NCI-H187 treated with DMSO at 0.1 percent for 48 hours (cell line): ENCODE measurements at regions not wholly inside any gene's neighbourhood (a gene's known extent, or its start where the extent isn't known, plus 50 kb on each side); places are given as distances from the start of the nearest gene placed in this dataset.
"Not testable (repeated sequence)": the region's sequence is repeated elsewhere in the genome, so short reads cannot be mapped to it uniquely, and the experiment has no call there.

Experiments
- DNase-seq: peaks from one replicate; lab custom pipeline; 2025; lab: John Stamatoyannopoulos, UW

- no peak for DNase-seq
These were observed 102.6 kb downstream of the CAAP1 start for GRCh38 chr9:26789959-26790358.

GRCh38 chr9:26786564-26786963 is 106.0 kb downstream of the CAAP1 start:
- no peak for DNase-seq

DNA sequence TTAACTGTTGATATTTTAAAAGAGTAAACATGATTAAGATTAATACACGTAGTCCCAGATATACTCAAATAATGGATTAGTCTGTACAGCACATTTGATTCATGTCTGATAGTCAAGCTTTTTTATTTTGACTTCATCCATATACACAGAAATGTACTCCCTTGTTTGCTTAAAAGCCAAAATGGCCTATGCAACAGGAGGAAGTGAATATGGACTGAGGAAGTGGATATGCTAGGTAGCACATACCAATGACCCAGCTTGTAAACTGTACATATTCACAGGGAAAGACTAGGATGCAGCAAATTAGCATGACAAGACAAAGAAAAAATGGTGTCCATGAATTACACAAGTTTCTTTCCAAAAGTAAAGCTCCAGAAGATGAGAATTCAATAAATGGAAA is 109.7 kb downstream of the CAAP1 start:
- no peak for DNase-seq

DNA sequence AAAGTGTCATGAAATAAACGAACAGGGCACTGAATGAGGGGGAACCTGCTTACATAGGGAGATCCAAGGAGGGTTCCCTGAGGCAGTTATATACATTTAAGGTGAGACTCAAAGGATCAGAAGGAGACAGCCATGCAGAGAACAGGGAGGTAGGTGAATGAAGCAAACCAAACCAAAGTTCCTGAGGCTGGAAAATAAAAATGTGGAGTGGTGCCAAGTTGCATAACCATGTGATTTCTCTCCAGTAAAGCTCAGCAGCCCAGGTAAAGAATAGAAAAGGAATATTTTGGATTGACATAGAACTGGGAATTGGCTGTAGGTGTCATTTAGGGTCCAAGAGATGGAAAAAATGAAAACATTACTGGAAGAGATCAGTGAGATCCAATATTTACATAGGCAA is 110.7 kb downstream of the CAAP1 start:
- no peak for DNase-seq

DNA sequence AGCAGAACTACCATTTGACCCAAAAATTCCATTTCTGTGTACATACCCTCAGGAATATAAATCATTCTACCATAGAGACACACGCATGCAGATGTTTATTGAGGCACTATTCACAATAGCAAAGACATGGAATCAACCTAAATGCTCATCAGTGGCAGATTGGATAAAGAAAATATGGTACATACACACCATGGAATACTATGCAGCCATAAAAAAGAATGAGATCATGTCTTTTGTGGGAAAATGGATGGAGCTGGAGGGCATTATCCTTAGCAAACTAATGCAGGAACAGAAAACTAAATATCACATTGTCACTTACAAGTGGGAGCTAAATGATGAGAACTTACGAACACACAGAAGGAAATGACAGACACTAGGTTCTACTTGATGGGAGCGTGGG is 112.3 kb downstream of the CAAP1 start:
- not testable (repeated sequence) for DNase-seq

DNA sequence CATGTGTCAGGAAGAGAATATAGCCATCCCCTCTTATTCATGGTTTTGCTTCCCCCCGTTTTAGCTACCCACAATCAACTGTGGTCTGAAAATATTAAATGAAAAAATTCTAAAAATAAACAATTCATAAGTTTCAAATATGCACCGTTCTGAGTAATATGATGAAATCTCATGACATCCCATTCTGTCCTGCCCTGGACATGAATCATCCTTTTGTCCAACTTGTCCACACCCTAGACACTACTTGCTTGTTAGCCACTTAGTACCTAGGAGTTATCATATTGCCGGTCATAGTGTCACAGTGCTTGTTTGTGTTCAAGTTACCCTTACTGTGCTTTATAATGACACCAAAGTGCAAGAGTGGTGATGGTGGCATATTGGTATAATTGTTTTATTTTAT is 113.5 kb downstream of the CAAP1 start:
- DNase-seq, result no peak

DNA sequence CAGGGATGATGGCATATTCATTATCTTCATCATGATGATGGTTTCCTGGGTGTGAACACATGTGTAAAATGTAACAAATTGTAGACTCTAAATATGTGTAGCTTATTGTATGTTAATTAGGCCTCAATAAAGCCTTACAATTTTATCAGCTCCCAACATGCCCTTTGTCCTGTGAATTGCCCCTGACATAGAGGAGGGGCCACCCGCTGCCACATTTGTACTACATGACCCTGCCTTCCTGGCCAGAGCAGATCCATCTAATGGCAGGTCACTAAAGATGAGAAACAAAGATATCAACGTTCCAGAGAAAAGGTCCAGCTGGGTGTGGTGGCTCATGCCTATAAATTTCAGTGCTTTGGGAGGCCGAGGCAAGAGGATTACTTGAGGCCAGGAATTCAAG is 117.2 kb downstream of the CAAP1 start:
- DNase-seq, result no peak

- no peak for DNase-seq
These were observed 119.5 kb downstream of the CAAP1 start for GRCh38 chr9:26773056-26773455.

DNA sequence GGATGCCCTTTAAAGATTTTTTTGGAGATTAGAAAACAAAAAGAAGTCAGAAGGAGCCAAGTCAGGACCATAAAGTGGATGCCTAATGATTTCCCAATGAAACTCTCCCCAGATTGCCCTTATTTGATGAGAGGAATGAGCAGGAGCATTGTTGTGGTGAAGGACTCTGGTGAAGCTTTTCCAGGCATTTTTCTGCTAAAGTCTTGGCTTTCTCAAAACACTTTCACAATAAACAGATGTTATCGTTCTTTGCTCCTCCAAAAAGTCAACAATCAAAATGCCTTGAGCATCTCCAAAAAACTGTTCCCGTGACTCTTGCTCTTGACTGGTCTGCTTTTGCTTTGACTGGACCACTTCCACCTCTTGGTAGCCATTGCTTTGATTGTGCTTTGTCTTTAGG is 121.8 kb downstream of the CAAP1 start:
- DNase-seq, result no peak

DNA sequence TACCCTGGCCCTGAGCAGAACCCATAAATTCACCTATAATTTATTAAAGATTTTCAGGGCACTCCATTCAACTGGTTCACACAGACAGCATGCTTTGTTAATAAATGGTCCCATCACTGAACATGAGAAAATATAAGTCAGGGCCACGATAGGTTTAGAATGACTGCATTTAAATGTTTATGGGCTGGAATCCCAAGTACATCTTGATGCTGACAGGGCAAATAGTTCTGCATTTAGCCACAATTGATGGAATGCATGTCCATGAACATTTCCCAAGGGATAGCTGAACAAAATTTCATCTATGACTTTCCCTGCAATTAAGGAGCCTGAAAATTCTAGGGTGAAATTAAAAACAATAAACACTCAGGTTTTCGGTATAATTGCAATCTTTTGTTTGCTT is 124.5 kb downstream of the CAAP1 start:
- no peak for DNase-seq

DNA sequence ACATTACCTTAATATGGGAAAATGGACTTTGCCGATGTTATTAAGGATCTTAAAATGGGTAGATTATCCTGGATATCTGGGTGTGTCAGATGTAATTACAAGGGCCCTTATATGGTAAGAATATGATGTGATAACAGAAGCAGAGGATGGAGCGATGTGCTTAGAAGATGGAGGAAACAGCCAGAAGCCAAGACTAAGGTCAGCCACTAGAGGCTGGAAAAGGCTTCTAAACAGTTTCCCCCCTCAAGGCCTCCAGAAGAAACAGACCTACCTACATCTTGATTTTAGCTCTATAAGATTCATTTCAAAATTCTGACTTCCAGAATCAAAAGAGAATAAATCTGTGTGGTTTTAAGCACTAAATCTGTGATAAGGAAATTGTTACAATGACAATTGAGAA is 131.9 kb downstream of the CAAP1 start:
- no peak for DNase-seq

DNA sequence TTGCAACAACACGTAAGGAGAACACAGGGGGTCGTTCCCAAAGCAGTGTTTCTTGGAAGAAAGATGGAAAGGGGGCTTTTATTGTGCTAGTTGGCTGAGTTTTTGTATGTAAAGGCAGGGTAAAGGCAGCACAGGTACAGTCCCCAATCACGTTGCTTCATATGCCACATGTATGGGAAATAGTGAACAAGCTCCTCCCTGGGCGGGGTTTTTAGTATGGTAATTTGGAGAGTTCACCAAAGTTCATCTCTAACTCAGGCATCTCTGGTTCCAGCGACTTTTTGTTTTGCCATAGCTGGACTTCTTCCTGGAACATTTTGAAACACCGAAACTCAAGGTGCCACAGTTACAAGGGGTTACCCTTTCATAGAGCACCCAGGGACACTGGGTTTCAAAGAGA is 133.9 kb downstream of the CAAP1 start:
- DNase-seq, result no peak

DNA sequence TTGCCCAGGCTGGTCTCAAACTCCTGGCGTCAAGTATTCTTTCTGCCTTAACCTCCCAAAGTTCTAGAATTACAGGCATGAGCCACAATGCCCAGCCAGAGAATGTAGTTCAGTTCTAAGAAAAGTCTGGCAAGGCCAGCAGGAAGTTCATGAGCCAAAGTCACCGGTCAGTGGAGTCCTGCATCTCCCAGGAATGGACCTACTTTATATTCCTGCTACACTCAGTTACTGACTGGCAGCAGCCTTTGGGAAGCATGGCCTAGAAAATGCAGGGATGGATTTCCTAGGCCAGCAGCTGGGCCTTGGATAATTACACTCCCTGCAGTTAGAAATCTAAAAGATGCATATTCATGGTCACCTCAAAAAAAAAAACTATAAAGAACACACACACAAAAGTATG is 135.7 kb downstream of the CAAP1 start:
- DNase-seq, result no peak

DNA sequence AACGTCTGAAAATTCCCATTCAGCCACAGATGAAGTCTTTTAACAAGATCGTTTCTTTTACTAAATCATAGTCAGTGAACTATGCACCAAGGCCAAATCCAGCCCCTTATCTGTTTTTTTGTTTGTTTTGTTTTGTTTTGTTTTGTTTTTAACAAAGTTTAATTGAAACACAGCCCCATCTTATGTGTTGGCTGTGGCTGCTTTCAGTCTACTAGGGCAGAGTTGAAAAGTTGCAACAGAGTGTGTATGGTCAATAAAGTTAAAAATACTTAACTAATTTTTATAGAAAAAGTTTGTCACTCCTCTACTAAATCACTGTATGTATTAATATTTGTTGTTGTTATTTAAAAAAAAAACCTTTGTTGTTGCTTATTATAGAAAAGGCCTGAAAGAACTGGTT is 137.1 kb downstream of the CAAP1 start:
- no peak for DNase-seq

- no peak for DNase-seq
These were observed 138.0 kb downstream of the CAAP1 start for GRCh38 chr9:26754509-26755164.

DNA sequence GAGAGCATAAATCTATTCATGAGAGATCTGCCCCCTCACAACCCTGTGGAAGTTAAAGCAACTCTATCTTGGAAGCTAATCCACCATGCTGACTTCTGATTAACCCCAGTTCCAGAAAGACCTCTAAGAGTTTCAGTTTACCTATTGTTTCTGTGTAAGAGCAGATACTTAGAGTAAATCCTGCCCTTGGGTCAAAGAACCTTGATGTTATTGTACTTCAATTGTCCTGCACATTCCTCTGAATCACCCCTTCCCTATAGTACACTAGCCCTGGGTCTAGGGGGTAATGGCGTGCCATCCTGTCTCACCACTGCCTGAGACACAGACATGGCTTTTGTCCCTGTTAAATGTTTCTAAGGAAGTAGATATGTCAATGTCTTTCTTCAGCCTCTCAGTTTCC is 138.6 kb downstream of the CAAP1 start:
- DNase-seq, result no peak

DNA sequence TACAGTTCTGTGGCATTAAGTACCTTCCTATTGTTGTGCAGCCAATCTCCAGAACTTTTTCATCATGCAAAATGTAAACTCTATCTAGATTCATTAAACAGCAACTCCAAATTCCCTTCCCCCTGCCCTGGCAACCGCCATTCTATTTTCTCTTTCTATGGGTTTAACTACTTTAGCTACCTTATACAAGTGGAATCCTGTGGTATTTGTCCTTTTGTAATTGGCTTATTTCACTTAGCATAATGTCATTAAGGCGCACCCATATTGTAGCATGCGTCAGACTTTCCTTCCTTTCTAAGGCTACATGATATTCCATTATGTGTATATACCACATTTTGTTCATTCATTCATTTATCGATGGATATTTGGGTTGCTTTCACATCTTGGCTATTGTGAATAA is 142.4 kb downstream of the CAAP1 start:
- no peak for DNase-seq

GRCh38 chr9:26748449-26749058 is 144.0 kb downstream of the CAAP1 start:
- no peak for DNase-seq

GRCh38 chr9:26747611-26748010 is 145.0 kb downstream of the CAAP1 start:
- no peak for DNase-seq

- no peak for DNase-seq
These were observed 146.1 kb downstream of the CAAP1 start for GRCh38 chr9:26746357-26747072.

GRCh38 chr9:26745111-26745510 is 147.5 kb downstream of the CAAP1 start:
- no peak for DNase-seq

GRCh38 chr9:26744191-26744965 is 148.2 kb downstream of the CAAP1 start:
- DNase-seq, result no peak
